ENCODE measurements at regions not wholly inside any gene's neighbourhood (a gene's known extent, or its start where the extent isn't known, plus 50 kb on each side); places are given as distances from the start of the nearest gene placed in this dataset.

- no peak for DNase-seq
Observed at GRCh38 chr15:38187630-38188313, 64.9 kb upstream of the SPRED1 start.

- DNase-seq = no peak
Observed at GRCh38 chr15:38189671-38190295, 62.9 kb upstream of the SPRED1 start.

- no peak for DNase-seq
Observed at GRCh38 chr15:38190501-38190900, 62.1 kb upstream of the SPRED1 start.

GRCh38 chr15:38192496-38192895 is 60.1 kb upstream of the SPRED1 start:
- DNase-seq = no peak

GRCh38 chr15:38193496-38193895 is 59.1 kb upstream of the SPRED1 start:
- no peak for DNase-seq

GRCh38 chr15:38195191-38195901 is 57.3 kb upstream of the SPRED1 start:
- peak; percentile 22 for DNase-seq

- no peak for DNase-seq
Observed at GRCh38 chr15:38196076-38196475, 56.6 kb upstream of the SPRED1 start.

GRCh38 chr15:38197553-38197952 is 55.1 kb upstream of the SPRED1 start:
- DNase-seq = no peak

- DNase-seq = no peak
Observed at GRCh38 chr15:38201714-38202113, 50.9 kb upstream of the SPRED1 start.

GRCh38 chr15:38202361-38202760 is 50.3 kb upstream of the SPRED1 start:
- no peak for DNase-seq
